Mucosa of gallbladder (tissue), 1 donor: ENCODE measurements at regions not wholly inside any gene's neighbourhood (a gene's known extent, or its start where the extent isn't known, plus 50 kb on each side); places are given as distances from the start of the nearest gene placed in this dataset.

ENCODE experiments used
- DNase-seq: peaks from one replicate; pipeline ENCODE4 v3.0.0-alpha.2; 2020; ENCODE audit warnings: low spot score
- donor health status: DM: no; HTN: no; CAD: no.

GRCh38 chr7:106166651-106167342 is 54.7 kb upstream of the SYPL1 start:
- peak; percentile 72 for DNase-seq

- no peak for DNase-seq
Observed at GRCh38 chr7:106165337-106165736, 53.2 kb upstream of the SYPL1 start.

DNA sequence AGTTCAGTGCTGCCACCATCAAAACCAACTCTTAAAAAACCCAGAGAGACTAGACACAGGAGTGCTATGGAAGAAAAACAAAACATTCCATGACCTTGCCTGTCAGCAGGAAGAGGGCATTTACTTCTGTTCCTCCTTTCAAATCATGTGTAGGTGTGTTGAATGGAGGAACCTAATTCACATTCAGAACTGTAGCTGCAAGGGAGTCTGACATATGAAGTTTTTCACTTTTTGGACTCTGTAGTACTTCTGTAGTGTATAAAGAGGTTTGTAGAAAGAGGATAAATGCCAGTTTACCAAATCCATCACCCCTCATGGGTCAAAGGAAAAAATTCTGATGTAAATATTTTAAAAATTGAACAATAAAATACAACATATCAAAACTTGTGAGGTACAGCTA is 51.1 kb upstream of the SYPL1 start:
- no peak for DNase-seq
